ENCODE measurements at regions not wholly inside any gene's neighbourhood (a gene's known extent, or its start where the extent isn't known, plus 50 kb on each side); places are given as distances from the start of the nearest gene placed in this dataset.
"Not testable (repeated sequence)": the region's sequence is repeated elsewhere in the genome, so short reads cannot be mapped to it uniquely, and the experiment has no call there.

GRCh38 chr14:104268295-104268694 is 129.9 kb downstream of the KIF26A start:
- no peak for DNase-seq (ENCODE audit: low spot score)
- H3K4me1 ChIP-seq (replicated peaks), result no peaks in the 10 kb centered on the region
- H3K4me3 ChIP-seq, result no peak overlapping the region
- H3K27ac ChIP-seq, result no peak overlapping the region
- TF ChIP-seq POLR2A (IDR thresholded peaks at IDR 0.05), result no peak
- peaks cover 4% of the 10 kb centered on the region for H3K27me3 ChIP-seq (replicated peaks; ENCODE audit: insufficient read depth)
- WGBS, result 71% methylated on average over 7 of the region's 7 CpGs
- no peaks in the 10 kb centered on the region for H3K9me3 ChIP-seq
- intact Hi-C loops (cut with DNase I), result no loop called here
- no peaks in the 10 kb centered on the region for H3K36me3 ChIP-seq

- Histone ChIP-seq H3K4me3 (no peak overlapping the region), H3K36me3 (no peaks in the 10 kb centered on the region), H3K27me3 (replicated peaks; ENCODE audit: insufficient read depth) (peaks cover 4% of the 10 kb centered on the region), H3K27ac (no peak overlapping the region), H3K4me1 (replicated peaks) (no peaks in the 10 kb centered on the region), H3K9me3 (no peaks in the 10 kb centered on the region)
- TF ChIP-seq POLR2AphosphoS5 (IDR thresholded peaks at IDR 0.05), result no peak
- no peak for TF ChIP-seq POLR2A (IDR thresholded peaks at IDR 0.05)
- TF ChIP-seq CTCF (IDR thresholded peaks at IDR 0.05), result no peak
- no peak for DNase-seq (ENCODE audit: low spot score)
- intact Hi-C loops (cut with DNase I), result no loop called here
- WGBS, result 82% methylated on average over 23 of the region's 25 CpGs
These were observed 130.5 kb downstream of the KIF26A start for GRCh38 chr14:104268725-104269436.

- H3K9me3 ChIP-seq; H3K27me3 ChIP-seq (replicated peaks; ENCODE audit: insufficient read depth); DNase-seq (ENCODE audit: low spot score); H3K4me3 ChIP-seq; H3K4me1 ChIP-seq (replicated peaks); H3K27ac ChIP-seq; intact Hi-C loops (cut with DNase I); H3K36me3 ChIP-seq: not testable (repeated sequence)
- WGBS, result 93% methylated on average over 34 of the region's 34 CpGs
These were observed 131.3 kb downstream of the KIF26A start for GRCh38 chr14:104269511-104270241.

DNA sequence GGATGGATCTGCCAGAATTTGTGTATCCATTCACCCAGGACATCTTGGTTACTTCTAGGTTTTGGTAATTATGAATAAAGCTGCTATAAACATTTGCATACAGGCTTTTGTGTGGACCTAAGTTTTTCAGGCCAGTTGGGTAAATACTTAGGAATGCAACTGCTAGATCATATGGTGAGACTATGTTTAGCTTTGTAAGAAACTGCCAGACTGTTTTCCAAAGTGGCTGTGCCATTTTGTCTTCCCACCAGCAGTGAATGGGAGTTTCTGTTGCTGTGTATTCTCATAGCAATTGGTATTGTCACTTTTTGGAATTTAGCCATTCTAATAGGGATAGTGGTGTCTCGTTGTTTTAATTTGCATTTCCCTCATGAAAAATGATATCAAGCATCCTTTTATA is 133.0 kb downstream of the KIF26A start:
- no peak overlapping the region for H3K27ac ChIP-seq
- H3K27me3 ChIP-seq (replicated peaks; ENCODE audit: insufficient read depth), result no peaks in the 10 kb centered on the region
- H3K9me3 ChIP-seq, result no peaks in the 10 kb centered on the region
- 58% methylated on average over 1 of the region's 1 CpG for WGBS
- H3K4me3 ChIP-seq, result no peak overlapping the region
- no peak for TF ChIP-seq POLR2AphosphoS5 (IDR thresholded peaks at IDR 0.05)
- TF ChIP-seq POLR2A (IDR thresholded peaks at IDR 0.05), result no peak
- TF ChIP-seq CTCF (IDR thresholded peaks at IDR 0.05), result no peak
- no peaks in the 10 kb centered on the region for H3K36me3 ChIP-seq
- intact Hi-C loops (cut with DNase I), result no loop called here
- H3K4me1 ChIP-seq (replicated peaks), result no peaks in the 10 kb centered on the region
- no peak for DNase-seq (ENCODE audit: low spot score)

GRCh38 chr14:104274806-104275205 is 136.4 kb downstream of the KIF26A start:
- Histone ChIP-seq H3K27me3 (replicated peaks; ENCODE audit: insufficient read depth) (peaks cover 11% of the 10 kb centered on the region), H3K27ac (no peak overlapping the region), H3K9me3 (no peaks in the 10 kb centered on the region), H3K36me3 (no peaks in the 10 kb centered on the region), H3K4me3 (no peak overlapping the region), H3K4me1 (replicated peaks) (no peaks in the 10 kb centered on the region)
- 69% methylated on average over 9 of the region's 9 CpGs for WGBS
- intact Hi-C loops (cut with DNase I), result no loop called here
- no peak for DNase-seq (ENCODE audit: low spot score)
- TF ChIP-seq POLR2A (IDR thresholded peaks at IDR 0.05) (no peak), POLR2AphosphoS5 (IDR thresholded peaks at IDR 0.05) (no peak), CTCF (IDR thresholded peaks at IDR 0.05) (no peak)
